Myocyte (in vitro differentiated cells): ENCODE measurements at regions not wholly inside any gene's neighbourhood (a gene's known extent, or its start where the extent isn't known, plus 50 kb on each side); places are given as distances from the start of the nearest gene placed in this dataset.
"Not testable (repeated sequence)": the region's sequence is repeated elsewhere in the genome, so short reads cannot be mapped to it uniquely, and the experiment has no call there.

Experiments used
- DNase-seq: peaks from one replicate; pipeline ENCODE4 v3.0.0-alpha.2; 2012; ENCODE audit warnings: low read depth

DNA sequence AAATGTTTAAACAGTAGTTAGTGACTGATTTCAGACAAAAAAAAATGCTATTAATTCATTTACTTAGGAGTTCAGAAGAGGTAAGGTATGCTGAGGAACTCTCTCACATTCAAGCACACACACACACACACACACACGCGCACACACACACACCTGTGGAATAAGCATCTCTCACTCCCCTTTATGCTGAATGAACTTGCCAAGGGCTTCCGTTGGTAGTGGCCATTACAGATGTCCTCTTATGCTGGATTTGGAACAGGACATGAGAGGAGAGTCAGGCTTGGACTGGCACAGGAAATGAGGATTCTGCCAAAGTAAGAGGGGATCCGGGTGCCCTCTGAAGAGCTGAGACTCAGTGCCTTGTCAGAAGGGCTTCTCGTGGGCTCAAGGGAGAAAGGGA, 463.4 kb upstream of the MIR17HG start:
- DNase-seq, result no peak

DNA sequence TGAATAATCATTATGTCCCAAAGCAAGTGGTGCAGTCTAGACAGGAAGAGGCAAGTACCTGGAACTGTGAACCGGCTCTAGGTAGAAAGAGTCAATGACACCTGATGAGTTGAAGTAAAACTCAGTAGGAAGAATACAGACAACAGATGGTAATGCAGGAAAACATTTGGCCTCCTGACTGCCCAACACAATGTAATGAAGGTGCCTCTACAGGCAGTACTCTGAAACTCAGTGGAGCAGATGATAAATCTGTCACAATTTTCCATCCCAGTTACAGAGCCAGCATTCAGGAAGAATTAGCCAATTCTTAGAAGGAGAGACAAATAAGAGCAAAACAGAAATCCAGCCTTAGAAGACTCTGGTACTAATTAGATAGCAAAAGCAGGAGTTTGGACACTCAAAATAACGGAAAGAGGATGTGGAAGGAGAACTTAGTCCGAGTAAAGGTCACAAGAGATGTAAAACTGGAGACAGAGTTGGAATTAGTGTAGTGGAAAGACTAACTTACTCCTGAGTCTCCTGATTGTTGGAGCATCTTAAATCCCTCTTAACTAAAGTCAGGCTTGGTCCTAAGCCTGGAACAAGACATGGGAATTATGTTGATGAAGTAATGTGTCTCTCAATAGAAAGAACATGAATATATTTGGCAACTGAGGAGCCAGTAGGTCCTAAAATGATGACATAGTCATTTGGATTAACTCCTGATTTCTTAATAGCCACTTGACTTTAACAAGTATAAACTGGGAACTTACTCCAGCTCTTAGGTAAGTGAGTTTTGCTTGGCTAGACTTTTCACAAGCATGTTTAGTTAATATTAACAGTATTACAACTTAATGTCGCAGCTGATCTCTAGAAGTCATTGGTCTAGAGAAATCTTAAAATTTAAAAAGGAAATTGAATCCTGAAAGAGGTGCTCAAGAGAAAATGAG, 457.3 kb upstream of the MIR17HG start:
- no peak for DNase-seq

GRCh38 chr13:90891329-90891728, 456.2 kb upstream of the MIR17HG start:
- DNase-seq, result no peak

DNA sequence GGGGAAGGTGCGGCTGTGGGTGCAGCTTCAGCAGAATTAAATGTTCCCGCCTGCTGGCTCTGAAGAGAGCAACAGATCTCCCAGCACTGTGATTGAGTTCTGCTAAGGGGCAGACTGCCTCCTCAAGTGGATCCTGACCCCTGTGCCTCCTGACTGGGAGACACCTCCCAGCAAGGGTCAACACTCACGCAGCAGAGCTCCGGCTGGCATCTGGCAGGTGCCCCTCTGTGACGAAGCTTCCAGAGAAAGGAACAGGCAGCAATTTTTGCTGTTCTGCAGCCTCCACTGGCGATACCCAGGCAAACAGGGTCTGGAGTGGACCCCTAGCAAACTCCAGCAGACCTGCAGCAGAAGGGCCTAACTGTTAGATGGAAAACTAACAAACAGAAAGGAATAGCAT, 454.3 kb upstream of the MIR17HG start:
- DNase-seq, result not testable (repeated sequence)

- DNase-seq, result peak; percentile 8
These were observed 451.5 kb upstream of the MIR17HG start for GRCh38 chr13:90896002-90896401.

DNA sequence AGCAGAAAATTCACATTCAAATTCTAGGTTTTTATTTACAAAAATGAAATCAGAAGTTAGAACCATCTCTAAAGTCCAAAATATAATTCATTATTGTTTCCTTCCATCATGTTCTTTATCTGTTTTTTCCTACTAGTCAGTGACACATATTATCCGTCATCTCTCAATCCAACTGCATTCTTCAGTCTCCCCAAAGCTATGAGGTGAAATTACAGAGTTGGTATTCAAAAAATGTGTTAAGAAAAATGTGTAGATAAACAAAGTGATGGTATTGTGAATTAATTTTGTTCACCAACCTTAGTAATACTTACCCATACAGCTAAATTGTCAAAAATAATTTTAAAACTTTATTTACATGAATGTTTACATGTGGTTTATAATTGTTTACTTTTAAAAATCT, 448.7 kb upstream of the MIR17HG start:
- DNase-seq, result no peak

DNA sequence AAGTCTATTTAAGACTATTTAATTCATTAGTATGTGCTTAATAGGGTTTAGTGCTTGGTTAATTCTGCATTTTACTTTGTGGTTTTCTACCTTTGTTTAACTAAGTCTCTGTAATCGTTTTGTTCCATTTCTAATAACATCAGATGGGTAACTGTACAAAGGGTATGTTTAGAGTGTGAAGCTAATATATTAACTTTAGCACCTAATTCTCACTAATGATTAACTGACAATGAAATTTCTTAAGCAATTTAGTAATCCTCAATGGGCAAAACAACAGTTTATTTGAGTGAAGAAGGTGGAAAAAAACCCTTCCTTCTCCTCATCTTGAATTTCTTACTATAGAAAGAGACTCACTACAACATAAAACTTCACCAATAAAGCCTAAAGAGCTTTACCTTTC, 448.1 kb upstream of the MIR17HG start:
- no peak for DNase-seq

DNA sequence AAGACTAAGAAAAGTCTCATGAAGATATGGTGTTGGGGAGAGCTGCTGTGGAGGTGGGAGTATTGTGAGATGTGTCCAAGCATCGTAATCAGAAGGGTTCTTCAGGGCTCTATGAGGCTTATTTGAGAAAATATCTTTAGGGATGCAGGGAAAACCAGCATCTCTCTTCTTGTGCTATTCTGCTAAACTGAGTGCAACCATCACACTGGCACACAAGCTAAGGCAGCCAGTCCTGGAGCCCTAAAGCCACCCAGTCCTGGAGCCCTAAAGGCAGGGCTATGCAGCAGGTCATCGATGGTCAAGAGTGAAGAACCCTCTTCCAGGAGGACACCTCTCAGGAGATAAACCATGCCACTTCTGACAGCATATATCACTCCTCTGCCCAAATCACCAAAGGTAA, 445.2 kb upstream of the MIR17HG start:
- DNase-seq, result no peak

- no peak for DNase-seq
These were observed 440.9 kb upstream of the MIR17HG start for GRCh38 chr13:90906554-90906953.

DNA sequence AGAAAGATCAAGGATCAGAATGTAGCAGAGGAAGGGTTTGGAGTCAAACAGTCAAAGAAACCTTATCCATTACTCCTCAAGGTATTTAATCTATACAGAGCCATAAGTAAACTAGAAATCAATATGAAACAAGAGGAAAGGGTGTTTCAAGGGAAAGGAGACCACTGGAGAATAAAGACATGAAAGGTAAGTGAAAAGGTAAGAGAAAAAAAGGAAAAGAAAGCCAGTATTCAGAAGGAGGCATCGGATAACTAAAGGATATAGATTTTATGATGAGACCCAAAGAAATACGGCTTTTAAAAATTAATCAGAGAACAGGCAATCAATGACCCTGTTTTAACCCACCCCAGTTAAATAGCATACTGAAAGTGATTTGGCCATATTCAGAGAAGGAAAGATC, 438.7 kb upstream of the MIR17HG start:
- DNase-seq, result no peak

- DNase-seq, result no peak
These were observed 437.4 kb upstream of the MIR17HG start for GRCh38 chr13:90910018-90910639.

- no peak for DNase-seq
These were observed 435.2 kb upstream of the MIR17HG start for GRCh38 chr13:90912247-90912646.

GRCh38 chr13:90918536-90918935, 429.0 kb upstream of the MIR17HG start:
- peak; percentile 5 for DNase-seq

- DNase-seq, result no peak
These were observed 428.3 kb upstream of the MIR17HG start for GRCh38 chr13:90919153-90919552.

GRCh38 chr13:90926459-90926858, 421.0 kb upstream of the MIR17HG start:
- DNase-seq, result no peak

GRCh38 chr13:90928109-90928508, 419.4 kb upstream of the MIR17HG start:
- DNase-seq, result no peak

DNA sequence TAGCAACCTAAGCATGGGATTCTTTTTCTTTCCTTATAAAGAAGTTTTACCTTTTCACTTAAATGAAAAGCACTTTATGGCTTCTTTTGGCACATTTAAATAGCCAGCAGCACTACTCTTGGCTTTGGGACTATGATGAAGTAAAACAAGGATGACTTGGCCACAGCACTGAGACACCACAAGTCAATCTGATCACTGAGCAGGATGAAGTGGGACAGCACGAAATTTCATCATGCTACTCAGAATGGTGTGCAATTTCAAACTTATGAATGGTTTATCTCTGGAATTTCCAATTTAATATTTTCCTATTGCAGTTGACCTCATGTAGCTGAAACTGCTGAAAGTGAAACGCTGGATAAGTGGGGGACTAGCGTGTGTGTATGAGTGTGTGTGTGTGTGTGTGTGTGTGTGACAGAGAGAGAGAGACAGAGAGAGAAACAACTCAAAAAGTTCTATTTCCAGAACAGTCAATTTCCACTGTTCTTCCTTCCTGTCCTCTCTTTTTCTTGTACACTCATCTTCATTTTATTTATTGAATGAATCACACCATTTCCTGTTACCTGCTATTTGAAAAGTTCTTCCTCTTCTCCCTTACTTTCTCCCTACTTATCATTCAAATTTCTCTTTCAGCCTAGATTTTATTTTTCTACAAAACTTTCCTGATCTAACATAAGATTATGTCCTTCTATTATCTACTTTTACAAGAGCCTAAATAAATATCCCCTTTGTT, 414.2 kb upstream of the MIR17HG start:
- no peak for DNase-seq

DNA sequence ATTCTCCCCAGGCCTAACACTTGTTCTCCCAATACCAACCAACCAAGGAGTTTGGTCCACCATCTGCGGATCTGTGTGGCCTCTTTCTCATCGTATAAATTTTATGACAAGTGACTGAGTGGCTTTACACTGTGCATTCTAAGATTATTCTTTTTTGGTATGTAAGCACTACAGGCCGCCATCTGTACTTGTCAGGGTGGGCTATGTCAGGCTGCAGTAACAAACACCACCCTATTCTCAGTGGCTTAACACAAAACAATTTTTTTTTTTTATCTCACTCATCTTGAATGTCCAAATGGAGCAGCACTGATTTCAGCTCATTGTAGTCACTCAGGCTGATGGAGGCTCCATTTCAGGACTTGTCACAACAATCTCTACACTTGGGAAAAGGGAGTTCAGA, 412.7 kb upstream of the MIR17HG start:
- no peak for DNase-seq

- no peak for DNase-seq
These were observed 408.6 kb upstream of the MIR17HG start for GRCh38 chr13:90938848-90939247.

- DNase-seq, result no peak
These were observed 403.5 kb upstream of the MIR17HG start for GRCh38 chr13:90943946-90944345.

GRCh38 chr13:90945146-90945545, 402.3 kb upstream of the MIR17HG start:
- not testable (repeated sequence) for DNase-seq

- DNase-seq, result not testable (repeated sequence)
These were observed 401.4 kb upstream of the MIR17HG start for GRCh38 chr13:90946125-90946524.
